ENCODE measurements at regions not wholly inside any gene's neighbourhood (a gene's known extent, or its start where the extent isn't known, plus 50 kb on each side); places are given as distances from the start of the nearest gene placed in this dataset.

DNA sequence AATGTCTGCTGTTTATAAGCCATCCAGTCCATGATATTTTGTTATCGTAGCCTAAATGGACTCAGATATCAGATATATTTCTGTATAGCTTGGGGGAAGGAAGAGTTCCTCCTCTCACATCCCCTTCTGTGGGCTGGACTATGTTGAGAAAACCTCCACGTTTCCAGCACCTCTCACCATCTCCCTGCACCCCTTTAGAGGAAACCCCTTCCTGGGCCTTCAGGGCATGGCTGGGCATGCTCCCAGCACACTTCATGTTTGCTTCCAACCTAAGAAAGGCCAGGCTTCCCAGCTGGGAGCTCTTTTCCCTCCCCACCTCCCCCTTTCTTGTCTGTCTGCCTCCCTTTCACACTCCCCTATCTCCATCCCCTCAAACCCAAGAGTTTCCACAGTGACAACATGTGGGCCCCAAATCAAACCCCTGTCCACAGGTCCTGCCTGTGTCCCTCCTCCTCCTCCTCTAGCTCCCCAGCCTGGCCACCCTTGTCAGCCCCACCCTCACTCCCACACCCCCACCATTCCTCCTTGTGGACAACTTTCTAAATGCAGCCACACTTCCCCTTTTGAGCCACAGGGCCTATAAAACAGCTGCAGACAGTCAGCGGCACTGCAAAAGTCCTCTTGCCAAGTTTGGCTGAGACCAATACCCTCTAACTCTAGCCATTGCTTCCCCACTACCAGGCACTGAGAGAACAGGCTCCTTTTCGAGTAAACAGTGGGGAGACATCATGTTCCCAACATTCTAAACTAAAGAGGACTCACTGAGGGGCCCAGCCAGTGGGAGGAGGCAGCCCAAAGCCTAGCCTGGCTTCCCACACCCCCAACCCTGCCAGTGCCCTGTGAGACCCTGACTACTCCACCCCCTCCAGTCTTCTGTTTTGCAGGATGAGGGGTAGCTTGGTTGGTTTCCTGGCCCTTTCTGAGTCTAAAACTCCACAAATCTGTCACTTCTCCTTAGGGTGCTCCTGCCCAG, 120.5 kb downstream of the ZFP36L2 start:
- no peak for DNase-seq

DNA sequence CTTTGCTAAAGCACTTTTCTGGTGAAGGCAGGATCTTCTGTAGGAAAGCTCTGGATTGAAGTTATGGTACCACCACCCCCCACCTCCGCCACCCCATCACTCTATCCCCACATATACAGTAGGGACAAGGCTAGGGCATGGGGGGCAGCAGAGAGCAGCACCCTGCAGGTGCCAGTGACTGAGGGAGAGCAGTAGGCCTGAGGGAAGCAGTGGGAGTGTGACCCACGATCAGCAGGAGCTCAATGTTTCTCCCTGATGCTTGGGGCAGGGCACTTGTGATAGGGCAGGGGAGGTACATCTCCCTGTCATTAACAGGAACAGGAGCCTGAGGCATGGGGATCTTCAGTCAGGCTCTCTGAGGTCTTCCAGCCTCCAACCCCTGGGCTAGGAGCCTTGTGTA, 121.6 kb downstream of the ZFP36L2 start:
- DNase-seq = no peak

- DNase-seq = no peak
These were observed 122.3 kb downstream of the ZFP36L2 start for GRCh38 chr2:43104106-43104505.

GRCh38 chr2:43103093-43103404, 123.4 kb downstream of the ZFP36L2 start:
- no peak for DNase-seq

DNA sequence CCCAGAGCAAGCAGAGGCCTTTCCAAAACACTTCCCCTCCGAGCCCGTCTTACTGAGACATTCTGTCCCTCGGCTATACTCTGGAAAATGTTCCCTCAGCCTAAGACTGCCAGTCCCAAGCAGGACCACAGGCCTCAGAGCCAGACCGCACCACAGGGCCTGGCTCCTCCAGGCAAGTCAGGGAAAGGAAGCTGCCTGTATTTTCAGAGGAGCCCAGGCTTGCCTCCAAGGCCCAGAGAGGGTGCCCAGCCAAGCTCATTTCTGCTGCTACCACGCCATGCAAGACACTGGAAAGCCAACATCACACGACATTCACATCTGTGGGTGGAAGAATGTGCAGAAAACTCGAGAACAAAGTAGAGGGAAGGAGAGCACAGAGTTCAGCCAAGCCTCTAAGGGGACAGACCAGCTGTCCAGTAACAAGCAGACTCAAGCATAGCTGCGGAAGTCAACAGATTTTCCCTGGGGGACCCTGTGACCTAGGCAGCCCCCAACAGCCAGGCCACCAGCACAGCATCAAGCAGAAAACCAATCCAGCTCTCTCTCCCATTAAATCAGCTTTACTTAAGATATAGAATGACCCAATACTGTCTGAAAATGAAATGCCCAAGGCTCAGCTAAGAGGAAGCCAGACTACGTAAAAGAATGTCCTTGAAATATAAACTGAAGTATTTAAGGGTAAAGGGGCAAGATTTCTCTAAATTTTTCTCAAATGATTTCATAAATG, 123.9 kb downstream of the ZFP36L2 start:
- DNase-seq = no peak

GRCh38 chr2:43101751-43102150, 124.7 kb downstream of the ZFP36L2 start:
- no peak for DNase-seq

- no peak for DNase-seq
These were observed 125.3 kb downstream of the ZFP36L2 start for GRCh38 chr2:43100883-43101662.

DNA sequence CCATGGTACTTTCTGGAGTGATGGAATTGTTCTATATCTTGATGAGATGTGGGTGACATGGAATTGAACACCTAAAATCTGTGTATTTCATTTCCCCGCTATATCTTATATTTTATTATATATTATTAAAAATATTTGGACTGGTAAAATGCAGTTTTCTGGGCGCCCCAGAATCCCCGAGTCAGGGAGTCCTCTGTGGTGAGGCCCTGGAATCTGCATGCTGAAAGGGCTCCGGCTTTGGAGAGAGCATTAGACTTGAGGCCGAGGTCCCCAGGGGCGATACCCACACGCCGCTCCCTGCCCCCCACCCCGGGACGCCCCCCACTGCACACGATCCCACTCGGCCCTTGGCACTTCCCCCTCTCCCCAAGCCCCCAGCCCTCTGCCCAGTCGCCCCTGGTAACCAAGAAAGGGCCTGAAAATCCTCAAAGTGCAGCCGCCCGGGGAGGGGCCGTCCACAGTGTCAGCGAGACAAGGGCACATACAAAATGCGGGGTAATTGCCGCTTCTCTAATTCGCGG, 126.0 kb downstream of the ZFP36L2 start:
- no peak for DNase-seq

DNA sequence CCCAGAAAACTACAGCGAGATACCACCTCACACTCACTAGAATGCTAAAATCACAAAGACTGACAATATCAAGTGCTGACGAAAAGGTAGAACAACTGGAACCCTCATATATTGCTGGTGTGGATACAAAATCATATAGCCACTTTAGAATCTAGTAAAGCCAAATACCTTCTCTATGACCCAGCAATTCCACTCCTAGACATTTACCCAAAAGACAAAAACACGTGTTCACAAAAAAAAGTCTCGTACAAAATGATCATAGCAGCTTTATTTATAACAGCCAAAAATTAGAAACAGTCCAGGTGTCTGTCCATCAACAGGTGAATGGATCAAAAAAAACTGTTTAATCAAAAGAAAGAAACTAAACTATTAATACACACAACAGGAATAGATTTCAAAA, 126.6 kb downstream of the ZFP36L2 start:
- DNase-seq = no peak

- DNase-seq = no peak
These were observed 127.9 kb downstream of the ZFP36L2 start for GRCh38 chr2:43098539-43098938.

DNA sequence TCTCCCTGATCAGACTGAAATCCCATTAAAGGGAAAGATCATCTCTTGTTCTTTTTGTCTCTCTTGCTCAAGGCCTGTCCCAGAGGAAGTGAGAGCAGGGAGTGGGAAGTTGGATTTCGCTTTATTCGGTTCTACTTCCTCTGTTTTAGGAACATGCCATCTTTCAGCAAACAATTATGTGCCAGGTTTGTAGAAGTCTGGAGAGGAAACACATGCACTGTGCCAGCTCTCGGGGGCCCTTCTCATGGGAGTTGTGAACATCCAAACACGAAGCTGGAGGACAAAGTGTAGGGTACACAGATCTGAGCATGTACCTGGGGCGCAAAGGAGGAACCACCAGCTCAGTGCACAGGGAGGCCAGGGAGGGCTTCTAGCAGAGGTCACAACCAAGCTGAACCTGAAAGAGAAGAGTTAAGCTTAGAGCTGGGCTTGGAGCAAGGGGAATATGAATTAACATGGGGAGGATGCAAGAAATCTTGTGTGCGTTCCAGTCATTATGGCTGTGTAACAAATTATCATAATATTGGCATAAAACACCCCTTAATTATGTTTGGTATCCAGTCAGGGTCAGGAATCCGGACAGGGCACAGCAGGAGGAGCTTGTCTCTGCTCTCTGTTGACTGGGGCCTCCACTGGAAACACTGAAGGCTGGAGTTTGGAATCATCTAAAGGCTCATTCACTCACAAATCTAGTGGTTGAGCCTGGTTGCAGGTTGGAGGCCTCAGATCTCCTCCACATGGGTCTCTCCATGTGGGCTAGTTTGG, 128.6 kb downstream of the ZFP36L2 start:
- no peak for DNase-seq

DNA sequence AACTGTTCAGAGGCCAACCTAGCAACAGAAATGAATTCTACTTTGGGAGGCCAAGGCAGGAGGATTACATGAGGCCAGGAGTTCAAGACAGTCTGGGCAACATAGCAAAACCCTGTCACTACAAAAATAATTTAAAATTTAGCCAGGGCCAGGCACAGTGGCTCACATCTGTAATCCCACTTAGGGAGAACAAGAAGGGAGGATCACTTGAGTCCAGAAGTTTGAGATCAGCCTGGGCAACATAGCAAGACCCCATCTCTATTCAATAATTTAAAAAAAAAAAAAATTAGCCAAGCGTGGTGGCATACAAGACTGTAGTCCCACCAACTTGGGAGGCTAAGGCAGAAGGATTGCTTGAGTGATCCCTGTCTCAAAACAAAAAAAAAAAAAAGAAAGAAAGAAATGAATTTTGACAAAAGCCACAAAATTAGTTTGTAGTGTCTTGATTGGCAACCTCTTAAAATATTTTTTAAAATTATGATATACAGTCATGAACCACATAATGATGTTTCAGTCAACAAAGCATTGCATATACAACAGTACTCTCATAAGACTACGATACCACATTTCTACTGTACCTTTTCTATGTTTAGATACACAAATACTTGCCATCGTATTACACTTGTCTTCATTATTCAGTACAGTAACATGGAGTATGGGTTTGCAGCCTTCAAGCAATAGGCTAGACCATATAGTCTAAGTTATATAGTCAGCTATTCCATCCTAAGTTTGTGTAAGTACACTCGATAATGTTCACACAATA, 130.7 kb downstream of the ZFP36L2 start:
- DNase-seq = no peak

DNA sequence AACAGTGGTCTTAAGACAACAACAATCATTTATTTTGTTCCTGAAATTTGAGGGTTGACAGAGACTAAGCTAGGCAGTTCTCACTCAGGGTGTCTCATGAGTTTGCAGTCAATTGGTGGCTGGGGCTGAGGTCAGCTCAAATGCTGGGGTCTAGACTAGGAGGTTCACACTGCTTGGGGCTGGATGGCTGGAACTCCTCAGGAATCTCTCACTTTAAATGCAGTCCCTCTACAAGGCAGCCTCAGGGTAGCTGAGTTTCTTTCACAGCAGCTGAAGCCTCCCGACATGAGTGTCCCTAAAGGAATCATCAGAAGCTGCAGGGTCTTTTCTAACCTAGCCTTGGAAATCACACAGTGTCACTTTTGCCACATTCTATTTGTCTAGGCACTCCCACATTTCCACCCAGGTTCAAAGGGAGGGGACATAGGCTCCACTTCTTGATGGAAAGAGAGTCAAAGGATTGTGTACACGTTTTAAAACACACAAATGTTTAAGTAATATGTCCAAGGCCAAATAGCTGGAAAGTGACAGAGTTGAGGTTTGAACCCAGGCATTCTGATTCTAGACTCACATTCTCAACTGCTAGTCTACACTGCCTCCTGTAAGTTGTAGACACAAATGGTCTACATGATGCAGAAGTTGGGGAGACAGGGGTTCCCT, 133.8 kb downstream of the ZFP36L2 start:
- no peak for DNase-seq

DNA sequence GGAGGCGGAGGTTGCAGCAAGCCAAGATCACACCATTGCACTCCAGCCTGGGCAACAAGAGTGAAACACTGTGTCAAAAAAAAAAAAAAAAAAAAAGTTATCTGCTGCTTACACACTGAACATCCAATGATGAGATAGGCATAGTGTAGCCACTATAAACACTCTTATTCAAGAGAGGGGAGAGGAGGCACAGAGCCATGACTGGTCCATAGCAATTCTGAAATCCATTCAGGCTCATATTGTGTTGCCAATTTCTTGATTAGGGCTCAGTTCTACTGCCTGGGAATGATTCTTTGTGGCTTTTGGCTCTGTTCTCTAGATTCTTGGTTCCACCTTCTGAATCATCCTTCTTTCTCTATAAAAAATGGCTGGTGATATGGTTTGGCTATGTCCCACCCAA, 136.1 kb downstream of the ZFP36L2 start:
- no peak for DNase-seq

DNA sequence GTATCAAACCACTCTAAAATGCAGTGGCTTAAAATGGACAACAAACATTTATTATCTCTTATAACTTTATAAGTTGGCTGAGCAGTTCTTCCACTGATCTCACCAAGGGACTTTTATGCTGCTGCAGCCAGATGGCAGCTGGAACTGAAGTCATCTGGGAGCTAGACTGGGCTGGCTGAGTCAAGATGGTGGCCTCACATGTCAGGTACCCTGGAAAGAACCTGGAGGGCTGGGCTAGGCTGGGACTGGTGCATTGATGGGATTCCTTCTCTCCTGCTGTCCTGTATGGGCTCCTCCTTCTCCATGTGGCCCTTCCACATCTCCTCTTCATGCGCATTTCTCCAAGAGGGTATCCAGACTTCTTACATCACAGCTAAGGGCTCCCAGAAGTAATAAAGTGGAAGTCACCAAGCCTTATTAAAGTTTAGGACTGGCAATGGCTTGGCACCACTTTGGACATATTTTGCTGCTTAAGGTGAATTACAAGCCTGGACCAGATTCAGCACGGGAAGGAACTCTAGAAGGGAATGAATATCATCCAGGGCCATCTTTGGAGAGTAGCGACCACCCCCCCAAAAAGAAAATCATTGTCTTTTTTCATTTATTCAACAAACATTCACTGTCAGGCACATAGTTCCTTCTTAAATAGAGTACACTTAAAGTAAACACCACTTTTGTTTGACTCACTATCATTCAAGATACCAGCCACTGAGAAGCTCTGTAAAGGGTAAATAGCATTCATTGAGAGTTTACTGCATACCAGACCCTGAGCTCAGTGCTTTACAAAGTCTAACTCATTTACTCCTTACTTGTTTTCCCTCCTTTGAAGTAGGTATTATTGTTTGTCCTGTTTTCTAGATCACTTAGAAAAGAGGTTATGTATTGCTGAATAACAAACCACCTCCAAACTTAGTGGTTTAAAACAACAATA, 138.0 kb downstream of the ZFP36L2 start:
- no peak for DNase-seq

GRCh38 chr2:43087413-43087812, 139.0 kb downstream of the ZFP36L2 start:
- no peak for DNase-seq

DNA sequence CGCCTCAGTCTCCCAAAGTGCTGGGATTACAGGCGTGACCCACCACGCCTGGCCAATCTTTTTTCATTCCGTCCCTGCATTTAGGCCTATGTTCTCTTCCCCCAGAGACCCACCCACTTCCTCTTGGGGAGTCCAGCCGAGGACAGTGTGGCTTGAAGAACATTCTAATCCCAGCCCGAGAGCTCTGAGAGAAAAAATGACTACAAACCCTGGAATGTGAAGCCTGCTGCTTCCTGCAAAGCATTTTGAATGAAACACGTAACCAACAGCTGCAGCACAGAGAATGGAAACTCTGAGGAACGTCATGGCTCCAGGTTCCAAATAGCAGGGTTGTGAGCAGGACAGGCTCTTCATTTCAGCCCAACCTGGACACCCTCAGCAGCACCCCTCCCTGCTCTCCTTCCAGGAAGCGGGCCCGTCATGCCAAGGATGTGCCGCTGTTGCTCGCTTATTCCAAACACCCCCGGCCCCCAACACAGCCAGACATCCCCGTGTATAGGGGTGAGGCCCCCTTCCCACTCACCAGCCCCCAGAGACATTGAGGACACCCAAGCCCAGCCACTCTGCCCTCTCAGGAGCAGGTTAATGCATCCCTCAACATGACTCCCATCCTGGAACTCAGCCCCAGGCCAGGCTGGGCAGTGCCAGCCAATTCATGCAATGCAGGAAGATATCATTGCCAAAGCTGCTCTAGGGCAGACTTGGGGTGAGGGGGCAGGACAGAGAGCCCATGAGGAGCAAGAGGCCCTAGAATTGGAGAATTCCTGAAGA, 139.8 kb downstream of the ZFP36L2 start:
- no peak for DNase-seq

DNA sequence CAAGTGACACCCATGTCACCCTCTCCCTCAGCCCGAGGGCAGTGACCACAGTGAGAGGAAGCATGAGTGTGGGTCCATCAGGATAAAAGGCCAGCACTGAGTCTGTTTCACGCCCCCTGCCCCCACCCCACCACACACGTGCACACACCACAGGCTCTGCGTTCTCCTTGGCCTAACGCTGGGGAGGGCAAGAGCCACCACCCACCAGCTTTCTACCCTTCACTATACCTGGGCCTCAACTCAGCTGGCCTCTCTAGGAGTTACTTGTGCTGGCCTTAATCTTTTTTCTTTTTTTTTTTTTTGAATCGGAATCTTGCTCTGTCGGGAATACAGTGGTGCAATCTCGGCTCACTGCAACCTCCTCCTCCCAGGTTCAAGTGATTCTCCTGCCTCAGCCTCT, 140.5 kb downstream of the ZFP36L2 start:
- DNase-seq = no peak

- DNase-seq = no peak
These were observed 140.9 kb downstream of the ZFP36L2 start for GRCh38 chr2:43085505-43085904.
